ENCODE measurements at regions not wholly inside any gene's neighbourhood (a gene's known extent, or its start where the extent isn't known, plus 50 kb on each side); places are given as distances from the start of the nearest gene placed in this dataset.

GRCh38 chr4:156642161-156642560 is 329.4 kb downstream of the PDGFC start:
- TF ChIP-seq CTCF (IDR thresholded peaks at IDR 0.05 in 4 of 5, conservative IDR thresholded peaks at IDR 0.05 in 1 of 5) = no peak
- no peak for TF ChIP-seq POLR2A (IDR thresholded peaks at IDR 0.05)

Measured in gastrocnemius medialis (tissue), 4 donors.